CD4-positive, CD25-positive, alpha-beta regulatory T cell (primary cell): ENCODE measurements at regions not wholly inside any gene's neighbourhood (a gene's known extent, or its start where the extent isn't known, plus 50 kb on each side); places are given as distances from the start of the nearest gene placed in this dataset.

ENCODE experiments used
- ATAC-seq, 2 donors: fragments of 150-1000 bp; cut with Tn5 transposase; one replicate each; pipeline ENCODE4 v1.10.0; 2021; ENCODE audit warnings: low read depth in 2 of 2, moderate number of reproducible peaks in 2 of 2, moderate library complexity in 1 of 2
- DNase-seq, 3 donors: peaks; one replicate each; pipeline versions ENCODE4 v3.0.0 to v3.0.0-alpha.2; 2012 to 2022; ENCODE audit warnings: mixed read lengths in 1 of 3
- H3K27ac ChIP-seq: one replicate; pipeline ENCODE4 v1.7.0; 2013; ENCODE audit warnings: mild to moderate bottlenecking, low read length; ENCODE audit not compliant: insufficient read depth, poor library complexity, severe bottlenecking
- H3K27me3 ChIP-seq: one replicate; pipeline ENCODE4 v1.7.0; 2013; ENCODE audit warnings: low read length; ENCODE audit not compliant: control insufficient read depth, insufficient read depth
- H3K36me3 ChIP-seq: one replicate; pipeline ENCODE4 v1.7.0; 2013; ENCODE audit warnings: mild to moderate bottlenecking, low read length, moderate library complexity; ENCODE audit not compliant: control insufficient read depth, insufficient read depth
- H3K4me1 ChIP-seq: 2 replicates; pipeline ENCODE4 v1.7.0; 2013; ENCODE audit warnings: mild to moderate bottlenecking, low read length; ENCODE audit not compliant: insufficient read depth, control insufficient read depth, poor library complexity, severe bottlenecking
- H3K4me3 ChIP-seq: one replicate; pipeline ENCODE4 v1.7.0; 2013; ENCODE audit warnings: low read depth, mild to moderate bottlenecking, low read length, moderate library complexity
- H3K9me3 ChIP-seq, 2 experiments: 1 replicate in 1 of 2; 2 replicates in 1 of 2; pipeline ENCODE4 v1.7.0; 2013; ENCODE audit warnings: low read length in 2 of 2, mild to moderate bottlenecking in 1 of 2, moderate library complexity in 1 of 2; ENCODE audit not compliant: control insufficient read depth in 2 of 2
- H3K27ac Mint-ChIP-seq, 3 donors: one replicate each; pipeline ENCODE4 v1.8.0; 2020 to 2022; ENCODE audit warnings: mild to moderate bottlenecking in 3 of 3, mixed read lengths in 3 of 3, moderate library complexity in 2 of 3
- H3K27me3 Mint-ChIP-seq: one replicate; pipeline ENCODE4 v1.8.0; 2022; ENCODE audit warnings: mild to moderate bottlenecking, mixed read lengths
- H3K36me3 Mint-ChIP-seq: one replicate; pipeline ENCODE4 v1.8.0; 2020; ENCODE audit warnings: mixed read lengths
- H3K4me1 Mint-ChIP-seq, 4 donors: one replicate each; pipeline ENCODE4 v1.8.0; 2020 to 2022; ENCODE audit warnings: mixed read lengths in 4 of 4, mild to moderate bottlenecking in 1 of 4
- H3K4me3 Mint-ChIP-seq, 4 donors: one replicate each; pipeline ENCODE4 v1.8.0; 2020 to 2022; ENCODE audit warnings: mild to moderate bottlenecking in 4 of 4, mixed read lengths in 4 of 4, moderate library complexity in 3 of 4
- H3K9me3 Mint-ChIP-seq, 7 donors: one replicate each; pipeline ENCODE4 v1.8.0; 2020 to 2022; ENCODE audit warnings: mixed read lengths in 7 of 7, mild to moderate bottlenecking in 3 of 7, moderate library complexity in 2 of 7

GRCh38 chr7:27427416-27427815 lies 184.8 kb downstream of the EVX1 start:
- ATAC-seq (no peak), DNase-seq (no peak)
- peaks cover 5% of the 10 kb centered on the region for H3K27me3 ChIP-seq
- Mint-ChIP-seq H3K4me1 (peaks cover 0 to 3% (median 0%) of the 10 kb centered on the region in 4 donors), H3K4me3 (no peak overlapping the region), H3K36me3 (no peaks in the 10 kb centered on the region), H3K27ac (no peak overlapping the region), H3K27me3 (peaks cover 5% of the 10 kb centered on the region), H3K9me3 (peaks cover 0 to 5% (median 0%) of the 10 kb centered on the region in 7 donors)
- no peaks in the 10 kb centered on the region for H3K4me1 ChIP-seq
- no peak overlapping the region for H3K27ac ChIP-seq
- no peak overlapping the region for H3K4me3 ChIP-seq
- no peaks in the 10 kb centered on the region for H3K36me3 ChIP-seq
- no peaks in the 10 kb centered on the region for H3K9me3 ChIP-seq

GRCh38 chr7:27430105-27430504 lies 187.5 kb downstream of the EVX1 start:
- H3K9me3 ChIP-seq, result no peaks in the 10 kb centered on the region
- Mint-ChIP-seq H3K4me3 (no peak overlapping the region), H3K36me3 (no peaks in the 10 kb centered on the region), H3K9me3 (peaks cover 0 to 6% (median 0%) of the 10 kb centered on the region in 7 donors), H3K27ac (no peak overlapping the region), H3K4me1 (peaks cover 0 to 4% (median 0%) of the 10 kb centered on the region in 4 donors), H3K27me3 (peaks cover 5% of the 10 kb centered on the region)
- ATAC-seq, result no peak
- peaks cover 8% of the 10 kb centered on the region for H3K27me3 ChIP-seq
- no peak for DNase-seq
- H3K36me3 ChIP-seq, result no peaks in the 10 kb centered on the region
- H3K4me1 ChIP-seq, result no peaks in the 10 kb centered on the region
- H3K4me3 ChIP-seq, result no peak overlapping the region
- no peak overlapping the region for H3K27ac ChIP-seq

GRCh38 chr7:27431465-27431864 lies 188.9 kb downstream of the EVX1 start:
- Histone ChIP-seq H3K9me3 (no peaks in the 10 kb centered on the region), H3K4me3 (no peak overlapping the region), H3K4me1 (no peaks in the 10 kb centered on the region), H3K36me3 (no peaks in the 10 kb centered on the region), H3K27ac (no peak overlapping the region), H3K27me3 (peaks cover 8% of the 10 kb centered on the region)
- Mint-ChIP-seq H3K4me1 (peaks cover 0 to 4% (median 0%) of the 10 kb centered on the region in 4 donors), H3K27ac (no peak overlapping the region), H3K4me3 (no peak overlapping the region), H3K9me3 (peaks cover 0 to 5% (median 0%) of the 10 kb centered on the region in 7 donors), H3K27me3 (no peaks in the 10 kb centered on the region), H3K36me3 (no peaks in the 10 kb centered on the region)
- ATAC-seq (no peak), DNase-seq (no peak)

- H3K27ac Mint-ChIP-seq, result no peak overlapping the region
- peaks cover 0 to 5% (median 0%) of the 10 kb centered on the region in 7 donors for H3K9me3 Mint-ChIP-seq
- no peak overlapping the region for H3K4me3 ChIP-seq
- ATAC-seq, result no peak
- no peak for DNase-seq
- H3K27ac ChIP-seq, result no peak overlapping the region
- no peak overlapping the region for H3K4me3 Mint-ChIP-seq
- H3K4me1 Mint-ChIP-seq, result peaks cover 0 to 4% (median 0%) of the 10 kb centered on the region in 4 donors
- peaks cover 8% of the 10 kb centered on the region for H3K27me3 ChIP-seq
- H3K9me3 ChIP-seq, result no peaks in the 10 kb centered on the region
- no peaks in the 10 kb centered on the region for H3K36me3 Mint-ChIP-seq
- H3K4me1 ChIP-seq, result no peaks in the 10 kb centered on the region
- no peaks in the 10 kb centered on the region for H3K27me3 Mint-ChIP-seq
- H3K36me3 ChIP-seq, result no peaks in the 10 kb centered on the region
Measured at GRCh38 chr7:27433581-27433980, 191.0 kb downstream of the EVX1 start.

GRCh38 chr7:27434756-27435400 lies 192.3 kb downstream of the EVX1 start:
- H3K27ac Mint-ChIP-seq, result no peak overlapping the region
- H3K27ac ChIP-seq, result no peak overlapping the region
- H3K4me3 Mint-ChIP-seq, result no peak overlapping the region
- H3K27me3 Mint-ChIP-seq, result peaks cover 4% of the 10 kb centered on the region
- H3K4me1 Mint-ChIP-seq, result peaks cover 0 to 4% (median 0%) of the 10 kb centered on the region in 4 donors
- H3K9me3 ChIP-seq, result no peaks in the 10 kb centered on the region
- no peaks in the 10 kb centered on the region for H3K36me3 ChIP-seq
- H3K27me3 ChIP-seq, result peaks cover 8% of the 10 kb centered on the region
- H3K4me1 ChIP-seq, result no peaks in the 10 kb centered on the region
- DNase-seq (no peak), ATAC-seq (no peak)
- peaks cover 0 to 5% (median 0%) of the 10 kb centered on the region in 7 donors for H3K9me3 Mint-ChIP-seq
- H3K36me3 Mint-ChIP-seq, result no peaks in the 10 kb centered on the region
- no peak overlapping the region for H3K4me3 ChIP-seq

GRCh38 chr7:27435461-27435860 lies 192.9 kb downstream of the EVX1 start:
- Mint-ChIP-seq H3K9me3 (peaks cover 0 to 5% (median 0%) of the 10 kb centered on the region in 7 donors), H3K36me3 (no peaks in the 10 kb centered on the region), H3K27me3 (peaks cover 5% of the 10 kb centered on the region), H3K4me3 (no peak overlapping the region), H3K4me1 (peaks cover 0 to 4% (median 0%) of the 10 kb centered on the region in 4 donors), H3K27ac (no peak overlapping the region)
- peaks cover 8% of the 10 kb centered on the region for H3K27me3 ChIP-seq
- ATAC-seq (no peak), DNase-seq (no peak)
- no peaks in the 10 kb centered on the region for H3K4me1 ChIP-seq
- no peak overlapping the region for H3K27ac ChIP-seq
- H3K36me3 ChIP-seq, result no peaks in the 10 kb centered on the region
- no peaks in the 10 kb centered on the region for H3K9me3 ChIP-seq
- no peak overlapping the region for H3K4me3 ChIP-seq

GRCh38 chr7:27438881-27439589 lies 196.4 kb downstream of the EVX1 start:
- H3K4me1 ChIP-seq, result no peaks in the 10 kb centered on the region
- Mint-ChIP-seq H3K9me3 (peaks cover 0 to 4% (median 0%) of the 10 kb centered on the region in 7 donors), H3K4me1 (no peaks in the 10 kb centered on the region), H3K36me3 (no peaks in the 10 kb centered on the region), H3K27ac (no peak overlapping the region), H3K27me3 (peaks cover 12% of the 10 kb centered on the region), H3K4me3 (no peak overlapping the region)
- H3K36me3 ChIP-seq, result no peaks in the 10 kb centered on the region
- DNase-seq, result no peak
- H3K27me3 ChIP-seq, result peaks cover 8% of the 10 kb centered on the region
- no peak overlapping the region for H3K27ac ChIP-seq
- no peaks in the 10 kb centered on the region for H3K9me3 ChIP-seq
- H3K4me3 ChIP-seq, result no peak overlapping the region
- no peak for ATAC-seq

GRCh38 chr7:27442455-27442854 lies 199.9 kb downstream of the EVX1 start:
- Mint-ChIP-seq H3K27ac (no peak overlapping the region), H3K9me3 (peaks cover 0 to 2% (median 0%) of the 10 kb centered on the region in 7 donors), H3K36me3 (no peaks in the 10 kb centered on the region), H3K27me3 (peaks cover 27% of the 10 kb centered on the region), H3K4me1 (no peaks in the 10 kb centered on the region), H3K4me3 (no peak overlapping the region)
- Histone ChIP-seq H3K27me3 (peaks cover 9% of the 10 kb centered on the region), H3K4me3 (no peak overlapping the region), H3K36me3 (no peaks in the 10 kb centered on the region), H3K27ac (no peak overlapping the region), H3K9me3 (no peaks in the 10 kb centered on the region), H3K4me1 (no peaks in the 10 kb centered on the region)
- ATAC-seq (no peak), DNase-seq (no peak)
